Activated CD8-positive, alpha-beta memory T cell treated with anti-CD3 and anti-CD28 coated beads for 48 hours (primary cell): ENCODE measurements at regions not wholly inside any gene's neighbourhood (a gene's known extent, or its start where the extent isn't known, plus 50 kb on each side); places are given as distances from the start of the nearest gene placed in this dataset.
"Not testable (repeated sequence)": the region's sequence is repeated elsewhere in the genome, so short reads cannot be mapped to it uniquely, and the experiment has no call there.

Experiments
- DNase-seq, 3 experiments: peaks; one replicate each; pipeline ENCODE4 v3.0.0-alpha.2; 2020; ENCODE audit warnings: low read depth in 2 of 3, low spot score in 2 of 3

- no peak for DNase-seq
Observed at GRCh38 chr13:89150362-89150761, 1479.2 kb downstream of the SLITRK5 start.

DNA sequence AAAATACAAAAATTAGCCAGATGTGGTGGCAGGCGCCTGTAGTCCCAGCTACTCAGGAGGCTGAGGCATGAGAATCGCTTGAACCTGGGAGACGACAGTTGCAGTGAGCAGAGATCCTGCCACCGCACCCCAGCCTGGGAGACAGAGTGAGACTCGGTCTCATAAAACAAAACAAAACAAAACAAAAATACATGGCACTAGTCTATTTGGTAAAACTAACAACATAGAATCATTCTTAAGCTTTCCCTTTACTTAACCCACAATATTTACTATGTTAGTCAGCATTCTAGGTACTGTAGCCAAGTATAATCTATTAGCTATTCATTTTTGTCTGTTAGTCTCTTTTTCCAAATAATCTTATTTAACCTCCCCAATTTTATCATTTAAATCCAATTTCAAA lies 1482.8 kb downstream of the SLITRK5 start:
- no peak for DNase-seq

DNA sequence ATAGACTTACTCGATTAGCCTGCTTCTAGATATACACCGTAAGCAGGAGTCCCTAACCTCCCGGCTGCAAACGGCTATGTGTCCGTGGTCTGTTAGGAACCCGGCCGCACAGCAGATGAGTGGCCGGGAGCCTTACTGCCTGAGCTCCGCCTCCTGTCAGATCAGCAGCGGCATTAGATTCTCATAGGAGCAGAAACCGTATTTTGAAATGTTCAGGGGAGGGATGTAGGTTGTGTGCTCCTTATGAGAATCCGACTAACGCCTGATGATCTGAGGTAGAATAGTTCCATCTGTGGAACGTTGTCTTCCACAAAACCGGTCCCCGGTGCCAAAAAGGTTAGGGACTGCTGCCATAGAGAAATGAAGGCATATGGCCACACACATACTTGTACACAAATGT lies 1491.9 kb downstream of the SLITRK5 start:
- DNase-seq: no peak

- no peak for DNase-seq
Observed at GRCh38 chr13:89165685-89166084, 1494.5 kb downstream of the SLITRK5 start.

DNA sequence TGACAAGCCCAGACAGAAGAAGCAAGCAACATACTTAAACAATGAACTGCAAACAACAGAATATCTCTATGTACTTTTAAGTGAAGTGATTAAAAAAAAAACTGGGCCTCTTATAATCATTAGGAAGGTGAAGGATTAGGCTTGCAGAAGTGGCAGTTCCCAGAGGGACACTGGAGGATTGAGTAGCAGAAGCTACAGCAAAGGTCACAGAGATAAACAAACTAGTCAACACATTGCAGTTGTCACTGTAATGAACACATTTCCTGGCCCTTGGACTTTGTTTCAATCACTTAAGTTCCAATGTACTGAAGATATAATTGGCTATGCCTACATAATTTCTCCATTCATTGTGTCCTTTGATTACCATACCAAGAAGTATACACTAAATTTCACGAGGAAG lies 1498.8 kb downstream of the SLITRK5 start:
- DNase-seq: no peak

DNA sequence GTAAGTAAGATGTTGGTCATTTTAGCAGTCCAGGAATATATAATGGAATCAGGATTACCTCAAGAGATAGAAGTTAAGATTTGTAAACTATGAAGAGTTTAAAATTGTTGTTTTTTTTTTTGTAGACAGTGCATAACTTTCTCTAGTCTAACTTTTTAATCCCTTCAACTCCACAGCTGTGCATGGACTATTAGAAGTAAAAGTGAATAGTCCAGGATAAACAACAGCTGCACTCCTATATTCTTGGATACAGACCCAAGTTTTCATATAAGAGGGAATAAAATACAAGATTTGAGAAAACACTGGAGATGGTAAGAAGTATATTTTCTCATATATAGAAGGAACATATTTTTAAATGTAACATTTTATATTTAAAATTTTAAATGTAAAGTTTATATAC lies 1509.9 kb downstream of the SLITRK5 start:
- DNase-seq: no peak

- no peak for DNase-seq
Observed at GRCh38 chr13:89199138-89199537, 1528.0 kb downstream of the SLITRK5 start.

GRCh38 chr13:89204435-89204834 lies 1533.3 kb downstream of the SLITRK5 start:
- DNase-seq: no peak

DNA sequence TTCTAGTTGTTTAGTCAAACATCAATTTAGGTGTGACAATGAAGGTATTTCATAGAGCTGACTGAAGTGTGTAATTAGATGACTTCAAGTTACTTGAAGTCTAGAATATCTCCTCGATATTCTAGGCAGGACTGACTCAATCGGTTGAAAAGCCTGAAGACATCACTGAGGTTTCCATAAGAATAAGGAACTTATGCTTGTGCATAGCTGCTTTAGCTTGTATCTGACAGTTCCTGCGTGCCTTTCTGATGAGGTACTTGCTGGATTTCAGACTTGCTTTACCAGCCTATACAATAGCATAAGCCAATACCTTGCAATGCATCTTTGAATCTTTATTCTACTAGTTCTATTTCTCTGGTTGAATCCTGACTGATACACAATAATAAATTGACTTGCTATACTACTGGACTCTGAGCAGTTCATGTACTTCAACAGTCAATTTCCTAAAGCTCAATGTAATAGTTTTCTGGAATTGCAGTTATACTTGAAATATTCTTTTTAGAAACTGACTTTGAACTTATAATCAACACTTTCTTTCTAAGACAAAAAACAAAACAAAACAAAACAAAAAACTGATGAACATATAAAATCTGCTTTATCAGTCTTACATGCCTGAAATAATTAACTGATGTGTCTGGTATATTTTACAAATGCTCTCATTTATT lies 1534.8 kb downstream of the SLITRK5 start:
- no peak for DNase-seq

GRCh38 chr13:89212186-89212585 lies 1541.0 kb downstream of the SLITRK5 start:
- DNase-seq: no peak

- DNase-seq: no peak
Observed at GRCh38 chr13:89214185-89214584, 1543.0 kb downstream of the SLITRK5 start.

DNA sequence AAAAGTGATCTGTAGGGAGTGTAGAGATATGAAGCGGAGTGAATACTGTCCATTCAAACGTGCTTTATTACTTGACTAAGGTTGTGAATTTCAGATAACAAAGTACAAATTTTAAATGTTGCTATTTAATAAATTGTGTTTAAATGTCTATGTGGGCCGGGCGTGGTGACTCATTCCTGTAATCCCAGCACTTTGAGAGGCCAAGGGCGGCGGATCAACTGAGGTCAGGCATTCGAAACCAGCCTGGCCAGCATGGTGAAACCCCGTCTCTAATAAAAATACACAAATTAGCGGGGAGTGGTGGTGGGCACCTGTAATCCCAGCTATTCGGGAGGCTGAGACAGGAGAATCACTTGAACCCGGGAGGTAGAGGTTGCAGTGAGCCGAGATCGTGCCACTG lies 1544.1 kb downstream of the SLITRK5 start:
- DNase-seq: not testable (repeated sequence)

GRCh38 chr13:89217813-89218212 lies 1546.6 kb downstream of the SLITRK5 start:
- no peak for DNase-seq

DNA sequence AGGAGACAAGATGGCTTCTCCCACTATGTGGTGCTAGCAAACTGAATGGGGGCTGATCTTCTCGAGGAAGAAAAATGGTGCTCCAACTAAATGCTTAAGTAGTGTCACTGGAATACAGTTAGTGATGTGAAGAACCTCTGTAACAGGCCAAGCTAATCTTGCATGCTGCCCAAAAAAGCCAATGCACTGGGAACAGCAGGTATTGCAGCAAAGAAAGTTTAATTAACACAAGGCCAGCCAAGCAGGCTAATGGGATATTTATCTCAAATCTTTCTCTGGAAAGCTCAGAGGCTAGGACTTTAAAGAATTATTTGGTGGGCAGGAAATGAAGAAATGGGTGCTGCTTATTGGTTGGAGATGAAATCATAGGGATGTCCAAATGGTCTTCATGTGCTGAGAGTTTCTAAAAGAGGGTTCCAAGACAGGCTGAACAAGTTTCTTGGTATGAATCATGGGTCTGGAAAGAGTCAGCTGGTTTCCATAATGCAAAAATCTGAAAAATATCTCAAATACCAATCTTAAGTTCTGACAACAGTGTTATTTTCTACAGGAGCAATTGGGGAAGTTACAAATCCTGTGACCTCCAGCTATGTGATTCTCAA lies 1550.5 kb downstream of the SLITRK5 start:
- DNase-seq: no peak

DNA sequence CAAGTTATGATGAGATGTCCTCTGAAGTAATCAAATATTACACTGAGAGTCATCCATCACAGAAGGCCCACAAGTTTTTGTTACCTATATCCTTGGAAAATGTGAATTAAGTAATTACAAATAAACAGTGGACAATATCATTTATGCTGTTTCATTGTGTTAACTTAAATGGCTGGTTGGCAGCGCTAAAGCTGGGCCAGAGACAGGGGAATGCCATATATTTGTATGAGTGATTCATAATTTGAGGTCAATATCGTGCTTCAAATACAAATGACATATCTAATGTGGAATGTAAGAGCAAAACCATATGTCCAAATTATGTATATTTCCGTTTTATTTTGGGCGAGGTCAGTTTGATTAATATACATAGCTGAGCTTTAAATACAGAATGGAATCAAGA lies 1556.2 kb downstream of the SLITRK5 start:
- no peak for DNase-seq

DNA sequence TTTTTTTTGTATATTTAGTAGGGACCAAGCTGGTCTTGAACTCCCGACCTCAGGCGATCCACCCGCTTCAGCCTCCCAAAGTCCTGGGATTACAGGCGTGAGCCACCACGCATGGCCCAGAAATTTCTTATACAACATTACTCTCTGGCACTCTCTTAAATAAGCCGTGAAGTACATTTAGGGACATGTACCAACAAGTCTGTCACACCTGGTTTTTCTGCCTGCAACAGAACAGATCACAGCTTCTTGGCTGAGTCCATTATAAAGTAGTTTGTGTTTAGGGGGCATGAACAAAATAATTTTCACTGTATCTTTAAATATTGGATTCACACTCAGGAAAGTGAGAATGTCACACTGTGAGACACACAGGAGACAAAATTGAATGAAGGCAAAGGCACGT lies 1567.3 kb downstream of the SLITRK5 start:
- no peak for DNase-seq

DNA sequence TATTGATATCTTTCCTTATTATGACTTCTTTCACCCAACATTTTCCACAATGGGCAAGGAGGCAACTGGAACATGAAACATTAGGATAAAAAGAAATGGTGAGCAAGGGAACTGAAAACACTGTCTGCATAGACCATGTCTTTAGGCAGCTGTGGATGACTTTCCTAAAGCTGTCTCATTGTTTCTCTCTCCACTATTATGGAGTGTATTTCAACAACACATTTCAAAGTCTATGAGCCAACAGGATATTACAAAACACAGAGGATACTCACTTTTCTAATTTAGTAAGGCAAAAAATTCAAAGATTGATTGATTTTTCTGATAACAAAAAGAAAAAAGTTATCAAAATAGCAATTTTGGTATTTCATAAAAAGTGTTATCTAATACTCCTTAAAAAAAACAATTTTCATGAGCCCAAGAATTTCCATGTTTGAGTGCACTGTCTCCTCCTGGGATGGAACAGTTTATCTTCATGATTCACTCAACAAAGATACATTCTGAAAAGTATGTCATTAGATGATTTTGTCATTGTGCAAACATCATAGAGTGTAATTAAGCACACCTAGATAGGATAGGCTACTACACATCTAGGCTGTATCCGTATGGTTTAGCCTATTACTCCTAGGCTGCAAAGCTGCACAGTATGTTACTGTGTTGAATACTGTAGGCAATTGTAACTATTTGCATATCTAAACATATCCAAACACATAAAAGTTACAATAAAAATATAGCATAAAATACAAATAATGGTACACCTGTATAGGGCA lies 1568.4 kb downstream of the SLITRK5 start:
- DNase-seq: no peak

- no peak for DNase-seq
Observed at GRCh38 chr13:89255844-89256406, 1584.8 kb downstream of the SLITRK5 start.

DNA sequence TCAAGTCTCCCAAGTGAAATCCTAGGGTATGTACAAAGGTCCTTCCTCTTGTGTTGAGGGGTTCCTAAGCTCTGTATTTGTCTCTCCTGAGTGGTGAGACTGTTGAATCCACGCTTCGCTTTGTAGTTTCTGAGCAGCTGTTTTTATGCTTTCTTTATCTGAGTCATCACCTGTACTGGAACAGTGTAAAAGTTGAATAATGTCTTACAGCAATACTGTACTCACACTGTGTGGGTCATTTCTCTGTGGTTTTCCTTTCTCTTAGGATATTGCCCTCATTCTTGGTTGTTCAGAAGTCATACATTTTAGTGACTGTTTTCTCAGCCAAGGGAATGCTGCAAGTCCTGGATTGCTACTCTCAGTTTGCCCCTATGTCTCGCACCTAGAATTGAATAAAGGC lies 1596.6 kb downstream of the SLITRK5 start:
- no peak for DNase-seq

GRCh38 chr13:89269737-89270136 lies 1598.6 kb downstream of the SLITRK5 start:
- DNase-seq: no peak

- DNase-seq: no peak
Observed at GRCh38 chr13:89270736-89271135, 1599.6 kb downstream of the SLITRK5 start.

DNA sequence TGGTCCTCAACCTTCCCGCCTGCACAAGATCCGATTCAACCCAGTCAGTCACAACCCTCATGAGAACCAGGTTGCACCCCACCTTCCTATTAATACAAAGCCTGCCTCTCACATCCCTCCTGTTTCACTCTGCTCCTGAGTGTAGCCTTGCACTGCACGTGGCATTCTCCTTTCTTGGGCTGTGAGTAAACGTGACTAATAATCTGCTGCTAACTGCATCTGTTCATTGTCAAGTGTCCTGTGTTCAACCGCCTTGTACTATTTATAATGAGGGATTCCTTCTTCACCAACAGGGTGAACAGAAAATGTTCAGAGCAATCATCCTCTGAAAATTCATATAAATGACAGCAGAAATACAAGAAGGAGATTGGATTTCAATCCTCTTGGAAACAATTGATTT lies 1608.2 kb downstream of the SLITRK5 start:
- DNase-seq: no peak
